ENCODE measurements at regions not wholly inside any gene's neighbourhood (a gene's known extent, or its start where the extent isn't known, plus 50 kb on each side); places are given as distances from the start of the nearest gene placed in this dataset.

DNA sequence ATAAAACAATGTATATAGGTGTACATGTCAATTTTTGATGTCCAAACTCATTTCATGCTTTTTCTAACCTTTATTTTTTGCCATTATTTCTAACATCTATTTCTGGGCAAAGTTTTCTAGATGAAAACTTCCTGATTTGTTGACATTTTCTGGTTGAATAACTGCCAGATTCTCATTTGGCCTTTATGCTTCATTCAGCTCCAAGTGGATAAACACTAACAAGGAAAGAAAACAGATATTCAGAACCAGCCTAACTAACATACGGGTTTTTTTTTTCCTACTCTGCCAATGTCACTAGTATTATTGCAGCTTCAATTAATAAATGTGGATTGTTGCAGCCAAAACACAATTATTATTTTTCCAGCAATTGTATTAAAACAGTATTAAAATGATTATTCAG is 50.9 kb upstream of the RAP1GDS1 start:
- no peak for DNase-seq

DNA sequence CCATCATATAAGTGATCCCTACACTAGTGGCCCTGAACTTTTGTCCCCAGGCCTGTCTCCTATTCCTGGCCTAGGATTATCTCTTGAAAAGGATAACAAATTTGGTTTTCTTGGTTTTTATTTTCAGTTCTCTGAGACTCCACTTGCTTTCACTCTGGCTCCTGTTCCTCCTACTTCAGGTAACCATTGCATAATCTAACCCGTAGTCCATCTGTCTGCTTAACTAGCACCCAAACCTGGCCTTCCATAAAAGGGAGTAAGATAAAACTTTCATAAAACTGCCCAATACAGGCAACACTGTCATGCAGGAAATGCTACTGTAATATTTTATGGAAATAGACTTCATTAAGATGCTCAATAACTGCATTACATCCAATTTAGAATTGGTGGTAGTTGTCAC is 52.1 kb upstream of the RAP1GDS1 start:
- no peak for DNase-seq

GRCh38 chr4:98204236-98204553 is 57.0 kb upstream of the RAP1GDS1 start:
- DNase-seq, result no peak

GRCh38 chr4:98203332-98204235 is 57.6 kb upstream of the RAP1GDS1 start:
- DNase-seq, result peak in 1 of 2 donors; percentile 0

GRCh38 chr4:98202907-98203306 is 58.3 kb upstream of the RAP1GDS1 start:
- no peak for DNase-seq

DNA sequence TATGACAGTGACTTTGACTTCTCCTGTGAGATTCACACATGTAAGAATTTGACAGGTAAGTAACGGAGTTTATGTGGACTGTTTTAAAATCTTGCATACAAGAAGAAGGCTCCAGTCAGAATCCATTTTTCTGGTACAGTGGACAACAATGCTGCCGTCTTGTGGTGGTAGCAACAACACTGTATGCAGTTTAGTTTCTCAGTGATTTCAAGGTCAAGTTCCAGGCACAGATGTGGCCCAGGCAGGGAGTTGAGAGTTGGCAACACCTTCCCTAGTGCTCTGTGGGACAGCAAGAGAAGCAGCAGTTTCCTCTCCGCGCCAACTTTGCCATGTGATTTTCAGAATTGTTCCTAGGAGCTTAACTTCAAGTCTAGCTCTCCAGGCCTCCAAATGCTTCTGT is 56.0 kb upstream of the STPG2 start:
- DNase-seq, result no peak

DNA sequence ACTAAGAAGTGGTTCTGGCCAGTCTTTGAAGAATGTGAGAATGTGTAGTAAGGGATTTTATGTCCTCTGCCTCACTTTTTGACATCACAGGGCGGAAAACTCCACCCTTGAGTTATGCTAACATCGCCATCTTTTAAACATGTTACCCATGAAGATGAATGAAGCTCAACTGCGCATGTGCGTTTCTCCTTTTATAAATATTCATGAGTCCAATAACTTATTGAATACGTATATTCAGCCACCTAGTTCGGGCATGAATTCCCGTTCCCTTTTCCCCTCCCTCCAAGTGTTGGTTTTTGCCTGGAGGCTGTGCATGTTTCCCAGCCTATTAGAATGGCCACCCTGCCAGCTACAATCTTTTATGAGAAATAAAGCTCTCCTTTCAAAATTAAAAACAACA is 51.7 kb upstream of the STPG2 start:
- no peak for DNase-seq

DNA sequence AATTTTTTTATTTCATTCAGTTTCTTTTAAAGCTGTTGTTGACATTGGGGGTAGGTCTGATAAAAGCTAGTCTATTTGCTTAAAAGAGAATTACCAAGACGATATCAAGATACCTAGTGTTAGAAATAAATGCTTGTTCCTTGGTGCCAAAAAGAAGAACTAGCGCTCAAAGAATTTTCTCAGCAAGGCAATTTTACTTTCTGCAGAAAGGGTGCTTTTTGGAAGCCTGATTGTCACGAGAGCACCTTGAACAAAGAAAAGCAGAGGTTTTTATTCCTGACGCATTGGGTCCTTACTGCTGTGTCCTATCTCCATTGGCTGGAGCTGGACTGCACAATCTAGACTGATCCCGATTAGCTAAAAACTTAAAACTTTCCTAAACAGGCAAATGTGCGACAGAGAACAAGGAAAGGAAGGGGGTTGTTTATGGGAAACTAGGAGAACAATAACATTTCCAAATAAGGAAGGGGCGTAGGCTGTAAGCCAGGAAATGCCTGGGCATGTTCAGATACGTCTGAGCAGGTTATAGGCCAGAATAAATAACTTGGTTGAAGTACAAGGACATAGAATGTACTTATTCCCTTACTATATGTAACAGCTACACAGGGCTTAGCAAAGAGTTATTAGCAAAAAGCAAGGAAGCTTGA is 50.3 kb upstream of the STPG2 start:
- DNase-seq, result no peak

Data from CD4-positive, alpha-beta T cell treated with Interleukin-1 beta for 1 hour (primary cell).